Lower leg skin (tissue), 3 donors: ENCODE measurements at regions not wholly inside any gene's neighbourhood (a gene's known extent, or its start where the extent isn't known, plus 50 kb on each side); places are given as distances from the start of the nearest gene placed in this dataset.

Experiments used
- POLR2A ChIP-seq, 2 donors: fragments of 450-650 bp; IDR thresholded peaks; one replicate each; pipeline ENCODE4 v1.6.1; 2016 to 2017; ENCODE audit warnings: antibody characterized with exemption in 2 of 2, mild to moderate bottlenecking in 1 of 2, moderate library complexity in 1 of 2
- TF ChIP-seq, protein P1 (sequence below), 3 donors: fragments of 450-650 bp; IDR thresholded peaks; one replicate each; pipeline ENCODE4 v1.5.1; 2016; ENCODE audit warnings: antibody characterized with exemption in 3 of 3, mild to moderate bottlenecking in 3 of 3, moderate library complexity in 2 of 3

DNA sequence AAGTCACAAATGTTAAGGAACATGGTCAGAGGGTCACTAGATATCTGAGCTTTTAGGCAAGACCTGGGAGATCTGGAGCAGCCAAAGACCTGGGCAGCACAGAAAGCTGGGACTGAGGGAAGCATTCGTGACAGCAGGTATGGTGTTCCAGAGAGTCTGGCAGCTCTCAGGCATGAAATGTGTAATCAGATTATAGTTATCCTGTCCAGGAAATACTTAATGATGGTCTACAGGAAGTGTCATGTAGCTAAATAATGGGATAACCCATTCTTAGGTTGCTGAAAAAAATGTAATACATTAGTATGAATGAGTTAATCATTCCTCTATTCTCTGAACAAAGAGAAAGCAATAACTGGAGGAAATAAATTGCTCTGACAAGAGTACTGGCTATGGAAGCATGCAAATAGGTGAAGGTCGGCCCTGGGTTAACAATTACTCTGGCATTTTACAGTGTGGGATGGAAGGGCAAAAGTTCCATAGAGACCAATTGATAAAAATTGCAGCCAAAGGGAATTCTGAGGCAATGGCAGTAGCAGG, 740.5 kb downstream of the CBLN4 start:
- TF ChIP-seq, protein P1, sequence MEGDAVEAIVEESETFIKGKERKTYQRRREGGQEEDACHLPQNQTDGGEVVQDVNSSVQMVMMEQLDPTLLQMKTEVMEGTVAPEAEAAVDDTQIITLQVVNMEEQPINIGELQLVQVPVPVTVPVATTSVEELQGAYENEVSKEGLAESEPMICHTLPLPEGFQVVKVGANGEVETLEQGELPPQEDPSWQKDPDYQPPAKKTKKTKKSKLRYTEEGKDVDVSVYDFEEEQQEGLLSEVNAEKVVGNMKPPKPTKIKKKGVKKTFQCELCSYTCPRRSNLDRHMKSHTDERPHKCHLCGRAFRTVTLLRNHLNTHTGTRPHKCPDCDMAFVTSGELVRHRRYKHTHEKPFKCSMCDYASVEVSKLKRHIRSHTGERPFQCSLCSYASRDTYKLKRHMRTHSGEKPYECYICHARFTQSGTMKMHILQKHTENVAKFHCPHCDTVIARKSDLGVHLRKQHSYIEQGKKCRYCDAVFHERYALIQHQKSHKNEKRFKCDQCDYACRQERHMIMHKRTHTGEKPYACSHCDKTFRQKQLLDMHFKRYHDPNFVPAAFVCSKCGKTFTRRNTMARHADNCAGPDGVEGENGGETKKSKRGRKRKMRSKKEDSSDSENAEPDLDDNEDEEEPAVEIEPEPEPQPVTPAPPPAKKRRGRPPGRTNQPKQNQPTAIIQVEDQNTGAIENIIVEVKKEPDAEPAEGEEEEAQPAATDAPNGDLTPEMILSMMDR (IDR thresholded peaks at IDR 0.05) = no peak
- no peak for TF ChIP-seq POLR2A (IDR thresholded peaks at IDR 0.05)
